Activated T-cell treated with anti-CD3 and anti-CD28 coated beads, Interleukin-2, amount 50 U/mL, for 24 hours (primary cell): ENCODE measurements at regions not wholly inside any gene's neighbourhood (a gene's known extent, or its start where the extent isn't known, plus 50 kb on each side); places are given as distances from the start of the nearest gene placed in this dataset.
"Not testable (repeated sequence)": the region's sequence is repeated elsewhere in the genome, so short reads cannot be mapped to it uniquely, and the experiment has no call there.

Experiments
- DNase-seq: peaks from one replicate; pipeline ENCODE4 v3.0.0-alpha.2; 2020
- H3K27ac Mint-ChIP-seq: 2 replicates; pipeline ENCODE4 v1.8.0; 2020; ENCODE audit warnings: mild to moderate bottlenecking, mixed read lengths
- H3K27me3 Mint-ChIP-seq: 2 replicates; pipeline ENCODE4 v1.8.0; 2020; ENCODE audit warnings: mixed read lengths
- H3K36me3 Mint-ChIP-seq: 2 replicates; pipeline ENCODE4 v1.8.0; 2020; ENCODE audit warnings: low read depth, mixed read lengths
- H3K4me1 Mint-ChIP-seq: 2 replicates; pipeline ENCODE4 v1.8.0; 2020; ENCODE audit warnings: low read depth, mixed read lengths
- H3K4me3 Mint-ChIP-seq: 2 replicates; pipeline ENCODE4 v1.8.0; 2020; ENCODE audit warnings: mild to moderate bottlenecking, moderate library complexity, mixed read lengths
- H3K9me3 Mint-ChIP-seq: 2 replicates; pipeline ENCODE4 v1.8.0; 2020; ENCODE audit warnings: mixed read lengths

- Mint-ChIP-seq H3K36me3 (no peaks in the 10 kb centered on the region), H3K4me1 (no peaks in the 10 kb centered on the region), H3K4me3 (no peak overlapping the region), H3K9me3 (peaks cover 16% of the 10 kb centered on the region), H3K27me3 (no peaks in the 10 kb centered on the region), H3K27ac (no peak overlapping the region)
- no peak for DNase-seq
Observed at GRCh38 chr13:90049989-90050671, 1297.4 kb upstream of the MIR17HG start.

GRCh38 chr13:90055121-90055520 is 1292.4 kb upstream of the MIR17HG start:
- Mint-ChIP-seq H3K27ac (no peak overlapping the region), H3K27me3 (no peaks in the 10 kb centered on the region), H3K4me3 (no peak overlapping the region), H3K4me1 (no peaks in the 10 kb centered on the region), H3K36me3 (no peaks in the 10 kb centered on the region), H3K9me3 (peaks cover 3% of the 10 kb centered on the region)
- no peak for DNase-seq

- H3K9me3 Mint-ChIP-seq, result peaks cover 3% of the 10 kb centered on the region
- no peaks in the 10 kb centered on the region for H3K36me3 Mint-ChIP-seq
- no peaks in the 10 kb centered on the region for H3K4me1 Mint-ChIP-seq
- no peak for DNase-seq
- H3K4me3 Mint-ChIP-seq, result no peak overlapping the region
- H3K27ac Mint-ChIP-seq, result no peak overlapping the region
- H3K27me3 Mint-ChIP-seq, result no peaks in the 10 kb centered on the region
Observed at GRCh38 chr13:90055760-90056159, 1291.7 kb upstream of the MIR17HG start.

GRCh38 chr13:90064226-90064625 is 1283.3 kb upstream of the MIR17HG start:
- not testable (repeated sequence) for H3K4me3 Mint-ChIP-seq, H3K9me3 Mint-ChIP-seq, H3K27ac Mint-ChIP-seq, H3K4me1 Mint-ChIP-seq, H3K36me3 Mint-ChIP-seq, DNase-seq, H3K27me3 Mint-ChIP-seq

GRCh38 chr13:90068658-90069057 is 1278.8 kb upstream of the MIR17HG start:
- no peaks in the 10 kb centered on the region for H3K27me3 Mint-ChIP-seq
- no peak overlapping the region for H3K4me3 Mint-ChIP-seq
- no peak for DNase-seq
- H3K27ac Mint-ChIP-seq, result no peak overlapping the region
- no peaks in the 10 kb centered on the region for H3K36me3 Mint-ChIP-seq
- peaks cover 2% of the 10 kb centered on the region for H3K9me3 Mint-ChIP-seq
- H3K4me1 Mint-ChIP-seq, result no peaks in the 10 kb centered on the region

- no peaks in the 10 kb centered on the region for H3K27me3 Mint-ChIP-seq
- H3K4me1 Mint-ChIP-seq, result no peaks in the 10 kb centered on the region
- no peaks in the 10 kb centered on the region for H3K36me3 Mint-ChIP-seq
- no peak for DNase-seq
- H3K4me3 Mint-ChIP-seq, result no peak overlapping the region
- peaks cover 5% of the 10 kb centered on the region for H3K9me3 Mint-ChIP-seq
- H3K27ac Mint-ChIP-seq, result no peak overlapping the region
Observed at GRCh38 chr13:90070362-90070761, 1277.1 kb upstream of the MIR17HG start.

GRCh38 chr13:90070837-90071525 is 1276.5 kb upstream of the MIR17HG start:
- no peak overlapping the region for H3K27ac Mint-ChIP-seq
- no peaks in the 10 kb centered on the region for H3K4me1 Mint-ChIP-seq
- no peak overlapping the region for H3K4me3 Mint-ChIP-seq
- H3K36me3 Mint-ChIP-seq, result no peaks in the 10 kb centered on the region
- peaks cover 5% of the 10 kb centered on the region for H3K9me3 Mint-ChIP-seq
- H3K27me3 Mint-ChIP-seq, result no peaks in the 10 kb centered on the region
- no peak for DNase-seq

GRCh38 chr13:90084684-90085290 is 1262.7 kb upstream of the MIR17HG start:
- Mint-ChIP-seq H3K36me3 (no peaks in the 10 kb centered on the region), H3K9me3 (peaks cover 11% of the 10 kb centered on the region), H3K4me1 (no peaks in the 10 kb centered on the region), H3K4me3 (no peak overlapping the region), H3K27me3 (no peaks in the 10 kb centered on the region), H3K27ac (no peak overlapping the region)
- no peak for DNase-seq

- no peaks in the 10 kb centered on the region for H3K4me1 Mint-ChIP-seq
- H3K27me3 Mint-ChIP-seq, result no peaks in the 10 kb centered on the region
- H3K36me3 Mint-ChIP-seq, result no peaks in the 10 kb centered on the region
- no peak for DNase-seq
- no peak overlapping the region for H3K4me3 Mint-ChIP-seq
- H3K27ac Mint-ChIP-seq, result no peak overlapping the region
- H3K9me3 Mint-ChIP-seq, result peaks cover 12% of the 10 kb centered on the region
Observed at GRCh38 chr13:90089051-90089450, 1258.4 kb upstream of the MIR17HG start.

GRCh38 chr13:90091611-90092010 is 1255.9 kb upstream of the MIR17HG start:
- H3K27me3 Mint-ChIP-seq, result no peaks in the 10 kb centered on the region
- H3K4me1 Mint-ChIP-seq, result no peaks in the 10 kb centered on the region
- peaks cover 13% of the 10 kb centered on the region for H3K9me3 Mint-ChIP-seq
- H3K4me3 Mint-ChIP-seq, result no peak overlapping the region
- H3K36me3 Mint-ChIP-seq, result no peaks in the 10 kb centered on the region
- H3K27ac Mint-ChIP-seq, result no peak overlapping the region
- DNase-seq, result no peak

GRCh38 chr13:90094357-90094756 is 1253.1 kb upstream of the MIR17HG start:
- Mint-ChIP-seq H3K4me1 (no peaks in the 10 kb centered on the region), H3K4me3 (no peak overlapping the region), H3K36me3 (no peaks in the 10 kb centered on the region), H3K27ac (no peak overlapping the region), H3K27me3 (no peaks in the 10 kb centered on the region), H3K9me3 (peaks cover 13% of the 10 kb centered on the region)
- no peak for DNase-seq

GRCh38 chr13:90098577-90098976 is 1248.9 kb upstream of the MIR17HG start:
- no peak overlapping the region for H3K4me3 Mint-ChIP-seq
- no peaks in the 10 kb centered on the region for H3K4me1 Mint-ChIP-seq
- H3K27me3 Mint-ChIP-seq, result no peaks in the 10 kb centered on the region
- no peak overlapping the region for H3K27ac Mint-ChIP-seq
- H3K36me3 Mint-ChIP-seq, result no peaks in the 10 kb centered on the region
- no peak for DNase-seq
- peaks cover 15% of the 10 kb centered on the region for H3K9me3 Mint-ChIP-seq

GRCh38 chr13:90099847-90100246 is 1247.6 kb upstream of the MIR17HG start:
- peaks cover 19% of the 10 kb centered on the region for H3K9me3 Mint-ChIP-seq
- no peak overlapping the region for H3K27ac Mint-ChIP-seq
- H3K36me3 Mint-ChIP-seq, result no peaks in the 10 kb centered on the region

GRCh38 chr13:90103099-90103784 is 1244.2 kb upstream of the MIR17HG start:
- Mint-ChIP-seq H3K4me1 (no peaks in the 10 kb centered on the region), H3K27ac (no peak overlapping the region), H3K4me3 (no peak overlapping the region), H3K27me3 (no peaks in the 10 kb centered on the region), H3K9me3 (peaks cover 25% of the 10 kb centered on the region), H3K36me3 (no peaks in the 10 kb centered on the region)
- DNase-seq, result no peak

More at GRCh38 chr13:90099847-90100246, 1247.6 kb upstream of the MIR17HG start:
- Mint-ChIP-seq H3K27me3 (no peaks in the 10 kb centered on the region), H3K4me3 (no peak overlapping the region), H3K4me1 (no peaks in the 10 kb centered on the region)
- no peak for DNase-seq

GRCh38 chr13:90104764-90105163 is 1242.7 kb upstream of the MIR17HG start:
- H3K36me3 Mint-ChIP-seq, result no peaks in the 10 kb centered on the region
- no peak overlapping the region for H3K27ac Mint-ChIP-seq
- peaks cover 27% of the 10 kb centered on the region for H3K9me3 Mint-ChIP-seq
- no peaks in the 10 kb centered on the region for H3K4me1 Mint-ChIP-seq
- H3K4me3 Mint-ChIP-seq, result no peak overlapping the region
- no peak for DNase-seq
- no peaks in the 10 kb centered on the region for H3K27me3 Mint-ChIP-seq
